ENCODE measurements at regions not wholly inside any gene's neighbourhood (a gene's known extent, or its start where the extent isn't known, plus 50 kb on each side); places are given as distances from the start of the nearest gene placed in this dataset.

GRCh38 chr2:234601213-234601612 lies 104.3 kb upstream of the ARL4C start:
- Histone ChIP-seq H3K4me2 (ENCODE audit: control insufficient read depth, extremely low read depth, insufficient read depth, low read depth, low read length) (no peak overlapping the region), H2AFZ (ENCODE audit: control insufficient read depth, low read length) (no peak overlapping the region), H3K4me1 (ENCODE audit: control insufficient read depth, extremely low read depth, insufficient read depth, low read length) (no peaks in the 10 kb centered on the region), H3K27ac (ENCODE audit: control insufficient read depth, insufficient read depth, low read length) (no peak overlapping the region), H3K36me3 (ENCODE audit: control insufficient read depth in 2 of 2, extremely low read depth in 1 of 2, insufficient read depth in 2 of 2, low read length in 2 of 2) (no peaks in the 10 kb centered on the region), H4K20me1 (ENCODE audit: control insufficient read depth, extremely low read depth, insufficient read depth, low read length) (no peaks in the 10 kb centered on the region), H3K9me1 (ENCODE audit: control insufficient read depth, extremely low read depth, insufficient read depth, low read length) (no peaks in the 10 kb centered on the region), H3K4me3 (ENCODE audit: control insufficient read depth in 2 of 3, extremely low read depth in 1 of 3, insufficient read depth in 2 of 3, low read depth in 1 of 3, low read length in 3 of 3) (no peak overlapping the region), H3K9me3 (ENCODE audit: control insufficient read depth, low read depth, low read length) (no peaks in the 10 kb centered on the region), H3K27me3 (ENCODE audit: control insufficient read depth, extremely low read depth, insufficient read depth, low read length) (no peaks in the 10 kb centered on the region), H3K9ac (ENCODE audit: control insufficient read depth, extremely low read depth, insufficient read depth, low read length) (no peak overlapping the region), H3K79me2 (ENCODE audit: control insufficient read depth, insufficient read depth, low read length) (no peaks in the 10 kb centered on the region)
- dilution Hi-C loops (cut with MboI; ENCODE audit: extremely low pct_ligation_motif_present, low sequenced_read_pairs): no loop called here
- TF ChIP-seq, protein P1, sequence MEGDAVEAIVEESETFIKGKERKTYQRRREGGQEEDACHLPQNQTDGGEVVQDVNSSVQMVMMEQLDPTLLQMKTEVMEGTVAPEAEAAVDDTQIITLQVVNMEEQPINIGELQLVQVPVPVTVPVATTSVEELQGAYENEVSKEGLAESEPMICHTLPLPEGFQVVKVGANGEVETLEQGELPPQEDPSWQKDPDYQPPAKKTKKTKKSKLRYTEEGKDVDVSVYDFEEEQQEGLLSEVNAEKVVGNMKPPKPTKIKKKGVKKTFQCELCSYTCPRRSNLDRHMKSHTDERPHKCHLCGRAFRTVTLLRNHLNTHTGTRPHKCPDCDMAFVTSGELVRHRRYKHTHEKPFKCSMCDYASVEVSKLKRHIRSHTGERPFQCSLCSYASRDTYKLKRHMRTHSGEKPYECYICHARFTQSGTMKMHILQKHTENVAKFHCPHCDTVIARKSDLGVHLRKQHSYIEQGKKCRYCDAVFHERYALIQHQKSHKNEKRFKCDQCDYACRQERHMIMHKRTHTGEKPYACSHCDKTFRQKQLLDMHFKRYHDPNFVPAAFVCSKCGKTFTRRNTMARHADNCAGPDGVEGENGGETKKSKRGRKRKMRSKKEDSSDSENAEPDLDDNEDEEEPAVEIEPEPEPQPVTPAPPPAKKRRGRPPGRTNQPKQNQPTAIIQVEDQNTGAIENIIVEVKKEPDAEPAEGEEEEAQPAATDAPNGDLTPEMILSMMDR (optimal IDR thresholded peaks at IDR 0.05 in 1 of 3, IDR thresholded peaks at IDR 0.05 in 1 of 3, conservative IDR thresholded peaks at IDR 0.05 in 1 of 3; ENCODE audit: extremely low read depth in 1 of 3, insufficient read depth in 2 of 3, low read length in 3 of 3): no peak
- TF ChIP-seq EZH2 (IDR thresholded peaks at IDR 0.05; ENCODE audit: low read length): no peak
- FAIRE-seq (no peak), DNase-seq (ENCODE audit: low read depth, low spot score) (no peak)

DNA sequence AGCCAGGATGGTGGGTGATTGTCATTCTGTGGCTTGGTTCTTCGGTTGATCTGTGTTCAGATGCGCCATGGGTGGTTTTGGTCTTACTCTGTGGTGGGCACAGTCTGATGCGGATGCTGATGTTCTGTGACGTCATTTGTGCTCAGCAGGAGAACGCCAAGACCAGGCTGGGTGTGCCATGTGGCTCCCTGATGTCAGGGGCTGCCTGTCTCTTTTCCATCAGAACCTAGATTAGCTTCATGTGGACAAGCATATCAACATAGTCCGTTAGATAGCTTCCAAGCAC lies 100.6 kb upstream of the ARL4C start:
- TF ChIP-seq, protein P1 (optimal IDR thresholded peaks at IDR 0.05 in 1 of 3, IDR thresholded peaks at IDR 0.05 in 1 of 3, conservative IDR thresholded peaks at IDR 0.05 in 1 of 3; ENCODE audit: extremely low read depth in 1 of 3, insufficient read depth in 2 of 3, low read length in 3 of 3): no peak
- no peak for TF ChIP-seq EZH2 (IDR thresholded peaks at IDR 0.05; ENCODE audit: low read length)
- Histone ChIP-seq H3K4me1 (ENCODE audit: control insufficient read depth, extremely low read depth, insufficient read depth, low read length) (no peaks in the 10 kb centered on the region), H3K9me1 (ENCODE audit: control insufficient read depth, extremely low read depth, insufficient read depth, low read length) (no peaks in the 10 kb centered on the region), H3K4me3 (ENCODE audit: control insufficient read depth in 2 of 3, extremely low read depth in 1 of 3, insufficient read depth in 2 of 3, low read depth in 1 of 3, low read length in 3 of 3) (no peak overlapping the region), H3K9ac (ENCODE audit: control insufficient read depth, extremely low read depth, insufficient read depth, low read length) (no peak overlapping the region), H3K27me3 (ENCODE audit: control insufficient read depth, extremely low read depth, insufficient read depth, low read length) (no peaks in the 10 kb centered on the region), H3K27ac (ENCODE audit: control insufficient read depth, insufficient read depth, low read length) (no peak overlapping the region), H3K4me2 (ENCODE audit: control insufficient read depth, extremely low read depth, insufficient read depth, low read depth, low read length) (no peak overlapping the region), H2AFZ (ENCODE audit: control insufficient read depth, low read length) (no peak overlapping the region), H3K9me3 (ENCODE audit: control insufficient read depth, low read depth, low read length) (no peaks in the 10 kb centered on the region), H4K20me1 (ENCODE audit: control insufficient read depth, extremely low read depth, insufficient read depth, low read length) (no peaks in the 10 kb centered on the region), H3K36me3 (ENCODE audit: control insufficient read depth in 2 of 2, extremely low read depth in 1 of 2, insufficient read depth in 2 of 2, low read length in 2 of 2) (no peaks in the 10 kb centered on the region), H3K79me2 (ENCODE audit: control insufficient read depth, insufficient read depth, low read length) (no peaks in the 10 kb centered on the region)
- FAIRE-seq (no peak), DNase-seq (ENCODE audit: low read depth, low spot score) (no peak)
- dilution Hi-C loops (cut with MboI; ENCODE audit: extremely low pct_ligation_motif_present, low sequenced_read_pairs): no loop called here

Measured in keratinocyte (primary cell).